C4-2B (cell line): ENCODE measurements at regions not wholly inside any gene's neighbourhood (a gene's known extent, or its start where the extent isn't known, plus 50 kb on each side); places are given as distances from the start of the nearest gene placed in this dataset.

ENCODE experiments used
- H3K27ac ChIP-seq: fragments of 450-650 bp; 2 replicates; pipeline ENCODE4 v1.5.1; 2017
- ZFX ChIP-seq: fragments of 450-650 bp; IDR thresholded peaks from 2 replicates; pipeline ENCODE4 v1.6.1; 2017
- TF ChIP-seq, protein P1 (sequence below): fragments of 450-650 bp; conservative IDR thresholded peaks from 2 replicates; pipeline ENCODE4 v1.5.1; 2017; ENCODE audit warnings: mild to moderate bottlenecking

DNA sequence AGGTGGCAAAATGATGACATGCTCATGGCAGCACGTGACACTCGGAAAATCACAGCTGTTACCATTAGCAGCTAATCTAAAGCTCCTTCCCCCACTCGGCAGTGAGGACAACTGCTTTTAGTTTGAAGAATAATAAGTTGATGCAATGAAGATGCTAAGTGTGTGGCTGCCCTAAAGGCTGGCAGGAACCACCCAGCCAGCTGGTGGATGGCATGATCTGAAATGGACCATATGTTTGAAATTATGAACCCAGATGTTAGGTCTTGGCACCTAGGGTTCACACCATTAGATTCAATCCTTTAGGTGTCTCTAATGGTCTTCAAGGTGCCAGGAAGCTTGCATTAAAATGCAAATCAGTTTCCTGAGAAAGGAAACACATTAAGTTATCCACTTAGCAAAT is 230.1 kb downstream of the WDR11 start:
- H3K27ac ChIP-seq, result no peak overlapping the region
- TF ChIP-seq, protein P1, sequence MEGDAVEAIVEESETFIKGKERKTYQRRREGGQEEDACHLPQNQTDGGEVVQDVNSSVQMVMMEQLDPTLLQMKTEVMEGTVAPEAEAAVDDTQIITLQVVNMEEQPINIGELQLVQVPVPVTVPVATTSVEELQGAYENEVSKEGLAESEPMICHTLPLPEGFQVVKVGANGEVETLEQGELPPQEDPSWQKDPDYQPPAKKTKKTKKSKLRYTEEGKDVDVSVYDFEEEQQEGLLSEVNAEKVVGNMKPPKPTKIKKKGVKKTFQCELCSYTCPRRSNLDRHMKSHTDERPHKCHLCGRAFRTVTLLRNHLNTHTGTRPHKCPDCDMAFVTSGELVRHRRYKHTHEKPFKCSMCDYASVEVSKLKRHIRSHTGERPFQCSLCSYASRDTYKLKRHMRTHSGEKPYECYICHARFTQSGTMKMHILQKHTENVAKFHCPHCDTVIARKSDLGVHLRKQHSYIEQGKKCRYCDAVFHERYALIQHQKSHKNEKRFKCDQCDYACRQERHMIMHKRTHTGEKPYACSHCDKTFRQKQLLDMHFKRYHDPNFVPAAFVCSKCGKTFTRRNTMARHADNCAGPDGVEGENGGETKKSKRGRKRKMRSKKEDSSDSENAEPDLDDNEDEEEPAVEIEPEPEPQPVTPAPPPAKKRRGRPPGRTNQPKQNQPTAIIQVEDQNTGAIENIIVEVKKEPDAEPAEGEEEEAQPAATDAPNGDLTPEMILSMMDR, result no peak
- TF ChIP-seq ZFX, result no peak

DNA sequence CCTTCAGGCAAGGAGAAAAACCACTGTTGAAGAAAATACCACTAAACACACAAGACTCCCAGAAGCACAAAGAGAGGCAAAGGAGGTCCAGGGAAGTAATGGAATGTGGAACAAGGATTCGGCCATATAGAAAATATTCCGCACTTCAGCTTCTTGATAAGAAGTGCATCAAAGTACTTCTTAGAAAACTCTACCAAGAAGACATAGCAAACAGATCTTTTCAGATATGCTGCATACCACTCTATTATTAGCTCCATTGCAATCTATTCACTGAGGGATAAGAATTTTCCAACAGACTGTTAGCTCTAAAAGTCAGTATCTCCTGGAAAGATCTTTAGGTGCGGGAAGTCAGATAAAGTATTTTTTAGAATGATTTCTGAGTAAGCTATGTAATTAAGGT is 231.8 kb downstream of the WDR11 start:
- TF ChIP-seq, protein P1, result no peak
- no peak for TF ChIP-seq ZFX
- no peak overlapping the region for H3K27ac ChIP-seq

DNA sequence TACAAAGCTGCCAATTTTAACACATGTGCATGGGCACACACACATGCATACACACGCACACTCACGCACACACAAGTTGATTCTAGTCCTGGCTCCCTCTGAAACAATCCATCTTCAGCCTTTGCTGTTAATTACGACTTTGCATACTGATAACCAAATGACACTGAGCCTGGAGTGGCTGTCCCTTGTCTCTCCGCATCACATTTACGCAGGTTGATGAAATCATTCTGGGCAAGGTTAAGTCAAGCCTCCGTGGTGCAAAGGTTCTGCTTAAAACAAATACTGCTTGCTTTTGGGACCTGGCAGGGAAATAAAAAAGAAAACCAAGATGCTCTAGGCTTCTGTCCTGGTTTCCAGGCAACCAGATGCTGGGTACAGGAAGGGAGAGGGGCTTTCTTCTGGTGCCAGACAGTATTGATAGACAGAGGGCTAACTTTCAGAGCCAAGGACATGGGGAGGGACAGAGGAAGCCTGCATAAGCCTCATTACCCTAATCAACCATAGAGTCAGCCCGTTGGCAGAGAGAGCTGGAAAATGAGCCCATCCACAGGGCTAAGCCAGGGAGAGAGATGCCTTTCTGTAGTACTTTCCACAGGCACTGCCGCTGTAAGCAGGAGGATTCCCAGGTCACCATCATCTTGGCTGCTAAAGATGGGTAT is 233.0 kb downstream of the WDR11 start:
- no peak for TF ChIP-seq ZFX
- TF ChIP-seq, protein P1, result no peak
- H3K27ac ChIP-seq, result no peak overlapping the region

DNA sequence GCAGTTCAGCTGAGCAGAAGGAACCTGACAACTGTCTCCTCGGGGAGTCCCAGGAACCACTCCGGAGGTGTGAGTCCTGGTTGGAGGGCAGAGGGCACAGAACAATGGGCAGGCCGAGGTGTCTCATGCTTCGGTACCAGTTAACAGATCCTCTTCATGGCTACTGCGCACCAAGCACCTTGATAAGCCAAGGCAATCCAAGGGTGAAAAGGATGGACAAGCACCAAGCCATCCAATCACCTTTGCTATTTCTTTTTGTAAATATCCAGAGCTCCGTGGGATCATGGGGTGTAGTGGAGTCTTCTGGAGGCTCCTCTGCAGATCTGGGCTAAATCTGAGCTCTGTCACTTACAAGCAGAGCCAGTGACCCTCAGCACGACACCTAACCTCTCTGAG is 233.5 kb downstream of the WDR11 start:
- no peak for TF ChIP-seq ZFX
- TF ChIP-seq, protein P1, result no peak
- H3K27ac ChIP-seq, result no peak overlapping the region

DNA sequence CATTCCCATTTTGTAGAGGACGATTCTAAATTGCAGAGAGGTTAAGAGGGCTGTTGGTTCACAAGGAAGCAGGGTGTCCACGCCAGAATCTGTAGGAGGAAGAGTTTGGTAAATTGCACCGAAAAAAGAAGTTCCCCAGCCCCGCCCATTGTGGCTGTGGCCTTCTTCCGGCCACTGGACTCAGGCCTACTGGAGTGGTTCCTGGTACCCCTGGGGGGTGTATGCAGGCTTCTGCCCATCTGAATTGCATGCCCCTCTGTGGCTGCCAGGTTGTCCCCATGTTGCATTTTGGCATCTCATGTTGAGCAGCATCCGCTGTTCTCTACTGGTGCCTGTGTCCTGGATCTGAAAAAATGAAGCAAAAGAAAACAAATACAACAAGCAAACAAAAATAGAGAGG is 234.2 kb downstream of the WDR11 start:
- H3K27ac ChIP-seq, result no peak overlapping the region
- TF ChIP-seq, protein P1, result no peak

DNA sequence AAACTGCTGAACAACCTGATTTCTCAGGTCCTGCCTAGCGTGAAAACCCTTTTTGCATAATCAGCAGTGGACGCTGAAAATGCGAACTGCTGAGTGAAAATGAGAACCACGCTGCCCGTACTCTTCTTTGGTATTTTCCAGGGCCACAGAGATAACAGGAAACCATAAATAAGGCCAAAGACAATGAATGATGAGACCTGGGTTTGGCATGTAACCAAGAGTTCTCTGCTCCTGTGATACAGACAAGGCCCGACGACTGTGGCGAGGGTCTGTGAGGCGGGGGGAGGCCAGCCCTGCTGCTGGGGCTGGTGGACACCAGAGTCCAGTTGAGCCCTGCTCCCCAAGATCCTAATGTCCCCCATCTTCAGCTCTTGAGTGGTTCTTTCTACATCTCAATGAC is 236.0 kb downstream of the WDR11 start:
- H3K27ac ChIP-seq, result no peak overlapping the region
- TF ChIP-seq ZFX, result no peak
- TF ChIP-seq, protein P1, result no peak

DNA sequence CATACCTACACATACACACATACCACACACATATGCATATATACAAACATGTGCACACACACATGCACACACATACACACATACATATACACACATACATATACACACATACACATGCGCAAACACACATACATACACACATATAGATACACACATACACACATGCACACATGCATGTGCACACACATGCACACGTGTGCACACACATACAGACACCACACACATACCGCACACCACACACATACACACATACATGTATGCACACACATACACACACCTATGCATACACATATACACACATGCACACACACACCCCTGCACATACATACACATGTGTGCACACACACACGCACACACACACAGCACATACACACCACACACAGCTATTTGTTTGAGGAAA is 236.5 kb downstream of the WDR11 start:
- no peak for TF ChIP-seq ZFX
- TF ChIP-seq, protein P1, result no peak
- no peak overlapping the region for H3K27ac ChIP-seq
